Gastrocnemius medialis (tissue), 4 donors: ENCODE measurements at regions not wholly inside any gene's neighbourhood (a gene's known extent, or its start where the extent isn't known, plus 50 kb on each side); places are given as distances from the start of the nearest gene placed in this dataset.

Experiments used
- CTCF ChIP-seq, 5 experiments: fragments of 450-650 bp in 3 of 5; fragments of 200-600 bp in 2 of 5; sonication (generic) in 2 of 5; IDR thresholded peaks in 4 of 5; conservative IDR thresholded peaks in 1 of 5; 1 replicate in 4 of 5; 2 replicates in 1 of 5; pipeline ENCODE4 v1.5.1; 2016 to 2019; ENCODE audit warnings: antibody characterized with exemption in 5 of 5, mild to moderate bottlenecking in 3 of 5, moderate library complexity in 3 of 5
- POLR2A ChIP-seq, 2 donors: fragments of 450-650 bp; IDR thresholded peaks; one replicate each; pipeline ENCODE4 v1.6.1; 2017; ENCODE audit warnings: antibody characterized with exemption in 2 of 2, mild to moderate bottlenecking in 2 of 2, moderate library complexity in 2 of 2

- no peak for TF ChIP-seq CTCF (IDR thresholded peaks at IDR 0.05 in 4 of 5, conservative IDR thresholded peaks at IDR 0.05 in 1 of 5)
- no peak for TF ChIP-seq POLR2A (IDR thresholded peaks at IDR 0.05)
Measured at GRCh38 chr2:121043827-121044222, 241.2 kb downstream of the TFCP2L1 start.
